SH-SY5Y (cell line): ENCODE measurements at regions not wholly inside any gene's neighbourhood (a gene's known extent, or its start where the extent isn't known, plus 50 kb on each side); places are given as distances from the start of the nearest gene placed in this dataset.

ENCODE experiments used
- GATA2 ChIP-seq: IDR thresholded peaks from 2 replicates; pipeline ENCODE4 v1.6.1; 2011; ENCODE audit warnings: mild to moderate bottlenecking, low read depth, low read length
- GATA3 ChIP-seq: IDR thresholded peaks from 2 replicates; pipeline ENCODE4 v1.6.1; 2011; ENCODE audit warnings: low read depth, mild to moderate bottlenecking, low read length, moderate library complexity

- TF ChIP-seq GATA2 (no peak), GATA3 (no peak)
Observed at GRCh38 chr16:26762594-26762993, 304.1 kb upstream of the C16orf82 start.
